BJ (cell line): ENCODE measurements at regions not wholly inside any gene's neighbourhood (a gene's known extent, or its start where the extent isn't known, plus 50 kb on each side); places are given as distances from the start of the nearest gene placed in this dataset.
A peak's percentile ranks its signal among the peaks of the same experiment; 100 is the strongest.
"Not testable (repeated sequence)": the region's sequence is repeated elsewhere in the genome, so short reads cannot be mapped to it uniquely, and the experiment has no call there.

Experiments used
- CTCF ChIA-PET: fragments of 350-600 bp; formaldehyde crosslinking; extraction: SDS; loops from one replicate; lab custom pipeline; 2021; ENCODE audit warnings: antibody characterized with exemption, inconsistent platforms; lab: Yijun Ruan, JAX
- POLR2A ChIA-PET: fragments of 300-600 bp; sonication (Branson Sonifier 250); formaldehyde crosslinking; extraction: SDS; loops from one replicate; lab custom pipeline; 2021; ENCODE audit warnings: antibody characterized with exemption; lab: Charles Lee
- DNase-seq: peaks from one replicate; pipeline ENCODE4 v3.0.0-alpha.2; 2011; ENCODE audit warnings: low read depth
- H3K27me3 ChIP-seq: 2 replicates; pipeline ENCODE4 v1.6.0; 2011; ENCODE audit warnings: low read length; ENCODE audit not compliant: control insufficient read depth, insufficient read depth
- H3K36me3 ChIP-seq: 2 replicates; pipeline ENCODE4 v1.5.1; 2011; ENCODE audit warnings: low read length; ENCODE audit not compliant: control insufficient read depth, insufficient read depth
- H3K4me3 ChIP-seq: 2 replicates; pipeline ENCODE4 v1.5.1; 2011; ENCODE audit warnings: low read depth, mild to moderate bottlenecking, control low read depth, low read length
- CTCF ChIP-seq: IDR thresholded peaks from 2 replicates; pipeline ENCODE4 v1.5.1; 2011; ENCODE audit warnings: low read depth, mild to moderate bottlenecking, control low read depth, inconsistent platforms, low read length, moderate library complexity; ENCODE audit not compliant: insufficient read depth

GRCh38 chr6:37566111-37566949 lies 66.6 kb upstream of the CCDC167 start:
- DNase-seq, result no peak
- H3K27me3 ChIP-seq, result peaks cover 19% of the 10 kb centered on the region
- POLR2A ChIA-PET, result no interaction called here

DNA sequence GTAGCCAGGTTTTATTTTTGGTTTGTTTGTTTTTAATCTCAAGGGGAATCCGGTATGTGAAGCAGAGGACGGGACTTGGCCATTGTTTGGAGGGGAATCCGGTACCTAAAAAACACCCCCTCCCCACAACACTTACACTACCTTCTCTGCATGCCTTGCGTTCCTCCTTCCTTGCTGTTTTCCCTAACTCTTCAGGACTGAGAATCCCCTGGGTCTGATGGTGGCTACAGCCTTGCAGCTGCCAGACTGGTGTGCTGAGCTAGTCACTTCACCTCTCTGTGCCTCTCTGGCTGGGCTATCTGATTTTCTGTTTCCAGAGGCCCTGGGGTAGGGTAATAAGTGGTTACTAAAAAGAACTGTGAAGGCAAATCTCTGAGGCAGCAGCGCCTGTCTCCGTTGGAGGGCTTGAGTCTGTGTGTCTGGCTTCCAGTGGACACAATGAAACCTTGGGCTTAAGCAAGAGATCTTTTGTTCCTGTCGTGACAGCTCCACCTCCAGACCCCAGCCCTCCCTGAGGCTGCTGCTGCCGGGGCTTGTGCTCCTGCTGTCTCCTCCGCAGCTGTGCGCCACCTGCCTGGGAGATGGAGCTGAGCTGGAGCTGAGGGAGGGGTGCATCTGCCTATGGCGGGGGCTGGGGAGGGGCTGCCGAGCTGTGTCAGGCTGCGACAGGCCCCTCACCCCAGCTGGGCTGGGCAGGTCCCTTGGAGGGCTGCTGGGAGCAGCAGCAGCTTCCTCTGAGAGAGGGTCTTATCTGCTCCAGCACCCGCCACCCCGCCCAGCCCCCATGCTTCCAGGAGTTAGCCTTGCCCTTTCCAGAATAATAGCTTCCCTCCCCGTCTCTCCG lies 65.8 kb upstream of the CCDC167 start:
- peaks cover 20% of the 10 kb centered on the region for H3K27me3 ChIP-seq
- no peak for TF ChIP-seq CTCF
- no peak for DNase-seq
- ChIA-PET POLR2A (no interaction called here), CTCF (interaction anchor here (0.6 to 5.1 kb wide), 29 partner anchors 9 to 536 kb away, joined by 3 to 37 read pairs (median 4); no protein-coding TSS in a partner anchor)
- peak overlapping the region; percentile 34 for H3K4me3 ChIP-seq
- no peaks in the 10 kb centered on the region for H3K36me3 ChIP-seq

More at GRCh38 chr6:37566111-37566949, 66.6 kb upstream of the CCDC167 start:
- TF ChIP-seq CTCF, result peak; percentile 82
- no peaks in the 10 kb centered on the region for H3K36me3 ChIP-seq
- CTCF ChIA-PET, result interaction anchor here (0.6 to 5.1 kb wide), 34 partner anchors 10 to 1321 kb away, joined by 3 to 37 read pairs (median 4); no protein-coding TSS in a partner anchor
- H3K4me3 ChIP-seq, result peak overlapping the region; percentile 34

GRCh38 chr6:37562926-37563288 lies 63.2 kb upstream of the CCDC167 start:
- CTCF ChIA-PET, result interaction anchor here (0.9 to 5.1 kb wide), 3 partner anchors 7 to 80 kb away, joined by 3 to 37 read pairs (median 4); no protein-coding TSS in a partner anchor
- H3K4me3 ChIP-seq, DNase-seq, H3K36me3 ChIP-seq, POLR2A ChIA-PET: not testable (repeated sequence)
- peaks cover 19% of the 10 kb centered on the region for H3K27me3 ChIP-seq

DNA sequence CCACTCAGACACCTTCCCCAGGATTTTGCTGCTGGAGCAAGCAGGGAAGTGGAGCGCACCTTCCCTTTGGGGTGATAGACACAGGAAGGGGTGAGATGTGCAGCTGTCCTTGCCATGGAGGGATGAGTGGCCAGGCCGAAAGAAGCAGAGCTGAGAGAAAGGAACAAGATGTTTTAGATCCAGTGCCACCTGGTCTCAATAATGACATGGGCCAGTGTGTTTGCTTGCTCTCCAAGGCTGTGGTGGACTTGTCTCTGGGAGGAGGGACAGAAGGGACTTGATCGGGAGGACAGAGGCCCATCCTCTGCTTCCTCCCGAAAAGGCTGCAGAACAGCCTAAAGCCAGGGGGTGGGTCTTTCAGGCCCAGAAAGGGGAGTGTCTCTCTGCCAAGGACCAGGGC lies 61.7 kb upstream of the CCDC167 start:
- H3K36me3 ChIP-seq, result no peaks in the 10 kb centered on the region
- no peak for TF ChIP-seq CTCF
- POLR2A ChIA-PET, result no interaction called here
- CTCF ChIA-PET, result interaction anchor here (1.0 to 1.4 kb wide), 2 partner anchors 12 to 23 kb away, joined by 3 to 4 read pairs; no protein-coding TSS in a partner anchor
- H3K27me3 ChIP-seq, result peaks cover 16% of the 10 kb centered on the region
- H3K4me3 ChIP-seq, result no peak overlapping the region
- no peak for DNase-seq

DNA sequence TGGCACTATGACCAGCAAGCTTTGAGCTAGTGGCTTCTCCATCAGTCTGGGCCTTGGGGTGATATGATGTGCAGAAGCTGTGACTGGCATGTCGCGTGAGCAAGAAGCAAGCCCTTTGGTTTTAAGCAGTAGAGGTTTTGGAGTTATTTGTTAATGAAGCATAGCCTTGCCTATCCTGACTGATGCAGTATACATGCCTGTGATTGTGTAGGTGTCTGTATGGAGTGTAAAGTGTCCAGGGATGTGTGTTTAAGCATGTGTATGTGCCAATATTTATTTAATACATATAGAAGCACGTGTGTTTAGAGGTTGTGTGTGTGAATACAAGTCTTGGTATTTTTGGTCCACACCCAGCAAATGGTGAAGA lies 61.0 kb upstream of the CCDC167 start:
- Histone ChIP-seq H3K4me3 (no peak overlapping the region), H3K27me3 (peaks cover 16% of the 10 kb centered on the region), H3K36me3 (no peaks in the 10 kb centered on the region)
- no peak for DNase-seq
- CTCF ChIA-PET, result interaction anchor here (1.0 kb wide), 1 partner anchor 12 kb away, joined by 3 read pairs; no protein-coding TSS in a partner anchor
- no peak for TF ChIP-seq CTCF
- POLR2A ChIA-PET, result no interaction called here
